Glutamatergic neuron (in vitro differentiated cells): ENCODE measurements at regions not wholly inside any gene's neighbourhood (a gene's known extent, or its start where the extent isn't known, plus 50 kb on each side); places are given as distances from the start of the nearest gene placed in this dataset.

ENCODE experiments used
- DNase-seq: peaks from one replicate; pipeline ENCODE4 v3.0.0; 2022
- H3K27ac Mint-ChIP-seq: one replicate; pipeline ENCODE4 v1.8.0; 2020; ENCODE audit warnings: mild to moderate bottlenecking, mixed read lengths, inconsistent platforms; ENCODE audit not compliant: unreplicated experiment
- H3K27me3 Mint-ChIP-seq: one replicate; pipeline ENCODE4 v1.8.0; 2020; ENCODE audit warnings: mild to moderate bottlenecking, moderate library complexity, mixed read lengths, inconsistent platforms; ENCODE audit not compliant: unreplicated experiment
- H3K36me3 Mint-ChIP-seq: one replicate; pipeline ENCODE4 v1.8.0; 2020; ENCODE audit warnings: mild to moderate bottlenecking, mixed read lengths, inconsistent platforms; ENCODE audit not compliant: unreplicated experiment
- H3K4me1 Mint-ChIP-seq: one replicate; pipeline ENCODE4 v1.8.0; 2020; ENCODE audit warnings: mild to moderate bottlenecking, low read depth, mixed read lengths, inconsistent platforms; ENCODE audit not compliant: unreplicated experiment
- H3K4me3 Mint-ChIP-seq: one replicate; pipeline ENCODE4 v1.8.0; 2020; ENCODE audit warnings: mild to moderate bottlenecking, mixed read lengths, inconsistent platforms; ENCODE audit not compliant: unreplicated experiment
- H3K9me3 Mint-ChIP-seq: one replicate; pipeline ENCODE4 v1.8.0; 2020; ENCODE audit warnings: mild to moderate bottlenecking, moderate library complexity, mixed read lengths, inconsistent platforms; ENCODE audit not compliant: unreplicated experiment
- CTCF ChIP-seq: fragments of 200-600 bp; sonication (generic); IDR thresholded peaks from one replicate; pipeline ENCODE4 v1.5.0; 2021; ENCODE audit not compliant: partially characterized antibody, unreplicated experiment

- H3K4me3 Mint-ChIP-seq: no peak overlapping the region
- no peaks in the 10 kb centered on the region for H3K27me3 Mint-ChIP-seq
- H3K9me3 Mint-ChIP-seq: no peaks in the 10 kb centered on the region
- peaks cover 1% of the 10 kb centered on the region for H3K4me1 Mint-ChIP-seq
- no peak for TF ChIP-seq CTCF
- H3K27ac Mint-ChIP-seq: no peak overlapping the region
- no peaks in the 10 kb centered on the region for H3K36me3 Mint-ChIP-seq
- no peak for DNase-seq
These were observed 108.0 kb upstream of the DPYD start for GRCh38 chr1:98028800-98029199.

- DNase-seq: no peak
- peaks cover 1% of the 10 kb centered on the region for H3K9me3 Mint-ChIP-seq
- H3K36me3 Mint-ChIP-seq: no peaks in the 10 kb centered on the region
- H3K4me3 Mint-ChIP-seq: no peak overlapping the region
- H3K27me3 Mint-ChIP-seq: no peaks in the 10 kb centered on the region
- H3K4me1 Mint-ChIP-seq: peaks cover 1% of the 10 kb centered on the region
- no peak for TF ChIP-seq CTCF
- no peak overlapping the region for H3K27ac Mint-ChIP-seq
These were observed 106.4 kb upstream of the DPYD start for GRCh38 chr1:98027103-98027705.

GRCh38 chr1:98025858-98026257, 105.0 kb upstream of the DPYD start:
- no peak for DNase-seq
- Mint-ChIP-seq H3K9me3 (peaks cover 1% of the 10 kb centered on the region), H3K27ac (no peak overlapping the region), H3K4me3 (no peak overlapping the region), H3K4me1 (peaks cover 11% of the 10 kb centered on the region), H3K27me3 (no peaks in the 10 kb centered on the region), H3K36me3 (no peaks in the 10 kb centered on the region)
- no peak for TF ChIP-seq CTCF

- Mint-ChIP-seq H3K4me3 (no peak overlapping the region), H3K36me3 (no peaks in the 10 kb centered on the region), H3K4me1 (peaks cover 11% of the 10 kb centered on the region), H3K9me3 (peaks cover 1% of the 10 kb centered on the region), H3K27ac (no peak overlapping the region), H3K27me3 (no peaks in the 10 kb centered on the region)
- DNase-seq: no peak
- TF ChIP-seq CTCF: no peak
These were observed 100.3 kb upstream of the DPYD start for GRCh38 chr1:98021126-98021525.

- H3K27me3 Mint-ChIP-seq: no peaks in the 10 kb centered on the region
- no peak overlapping the region for H3K4me3 Mint-ChIP-seq
- peaks cover 1% of the 10 kb centered on the region for H3K9me3 Mint-ChIP-seq
- no peak for TF ChIP-seq CTCF
- H3K27ac Mint-ChIP-seq: no peak overlapping the region
- no peak for DNase-seq
- H3K36me3 Mint-ChIP-seq: no peaks in the 10 kb centered on the region
- peaks cover 11% of the 10 kb centered on the region for H3K4me1 Mint-ChIP-seq
These were observed 98.9 kb upstream of the DPYD start for GRCh38 chr1:98019747-98020146.
